Small intestine (tissue), 7 donors: ENCODE measurements at regions not wholly inside any gene's neighbourhood (a gene's known extent, or its start where the extent isn't known, plus 50 kb on each side); places are given as distances from the start of the nearest gene placed in this dataset.

Experiments
- DNase-seq, 2 donors: peaks; one replicate each; pipeline versions ENCODE4 v3.0.0 to v3.0.0-alpha.2; 2013
- FAIRE-seq: peaks from 2 replicates; lab custom pipeline; 2012; peaks lifted over from hg19 to GRCh38; lab: Jason Lieb, UNC
- H3K27ac ChIP-seq, 3 donors: one replicate each; pipeline ENCODE4 v1.5.1; 2013; ENCODE audit warnings: low read length in 2 of 3, mild to moderate bottlenecking in 2 of 3, control low read depth in 1 of 3, inconsistent platforms in 1 of 3, low read depth in 1 of 3, moderate library complexity in 1 of 3
- H3K27me3 ChIP-seq, 3 donors: one replicate each; pipeline ENCODE4 v1.6.1; 2013; ENCODE audit warnings: low read length in 3 of 3, inconsistent platforms in 1 of 3; ENCODE audit not compliant: control insufficient read depth in 3 of 3, insufficient read depth in 3 of 3
- H3K36me3 ChIP-seq, 3 donors: one replicate each; pipeline ENCODE4 v1.6.1; 2013; ENCODE audit warnings: low read length in 3 of 3, inconsistent platforms in 1 of 3, low read depth in 1 of 3, mild to moderate bottlenecking in 1 of 3, moderate library complexity in 1 of 3; ENCODE audit not compliant: control insufficient read depth in 3 of 3, insufficient read depth in 2 of 3
- H3K4me1 ChIP-seq, 3 donors: one replicate each; pipeline ENCODE4 v1.6.1; 2013; ENCODE audit warnings: low read length in 2 of 3, inconsistent platforms in 1 of 3, low read depth in 1 of 3, mild to moderate bottlenecking in 1 of 3, moderate library complexity in 1 of 3; ENCODE audit not compliant: control insufficient read depth in 3 of 3, insufficient read depth in 2 of 3
- H3K4me3 ChIP-seq, 3 donors: one replicate each; pipeline ENCODE4 v1.5.1; 2013; ENCODE audit warnings: low read length in 3 of 3, control low read depth in 1 of 3, inconsistent platforms in 1 of 3, low read depth in 1 of 3, mild to moderate bottlenecking in 1 of 3, moderate library complexity in 1 of 3
- H3K9me3 ChIP-seq, 2 donors: one replicate each; pipeline ENCODE4 v1.6.1; 2013; ENCODE audit warnings: low read depth in 1 of 2, low read length in 1 of 2; ENCODE audit not compliant: control insufficient read depth in 2 of 2, insufficient read depth in 1 of 2
- WGBS, 3 donors: extraction: QIAGEN DNeasy Blood & Tissue Kit; methylation state at CpG; one replicate each; pipeline ENCODE4 v1.1.7; 2013; 5-methylcytosine and 5-hydroxymethylcytosine counted together
- donor health status: healthy with polysubstance abuse.
- donor health status: control.
- donor health status: control.
- donor health status: Bipolar disorder and iron deficiency.
- donor health status: healthy.

DNA sequence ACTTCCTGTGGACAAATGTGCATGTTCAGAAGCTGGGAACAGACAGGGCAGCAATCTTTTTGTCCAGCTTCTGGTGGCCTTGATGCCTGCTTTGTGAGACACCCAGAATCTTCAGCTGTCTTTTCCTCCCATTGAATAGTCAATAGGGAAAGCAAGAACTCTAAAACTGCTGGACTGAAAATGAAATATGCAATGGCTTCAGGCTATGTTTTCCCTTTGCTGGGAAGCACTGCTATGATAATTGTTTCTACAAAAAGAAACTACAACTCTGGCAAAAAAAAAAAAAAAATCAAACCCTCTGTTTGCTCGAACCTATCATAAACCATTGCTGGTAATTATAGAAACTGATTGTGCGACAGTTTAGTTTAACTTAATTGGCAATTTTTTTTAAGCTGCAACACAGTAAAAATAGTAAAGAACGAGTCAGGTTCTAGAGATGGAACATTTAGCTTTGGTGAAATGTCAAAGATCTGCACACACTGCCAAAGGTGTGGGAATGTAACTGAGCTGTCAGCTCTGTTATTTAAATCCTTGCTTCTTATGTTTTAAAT, 79.1 kb upstream of the NEUROD6 start:
- FAIRE-seq, result no peak
- WGBS, 3 donors, result 64 to 77% (median 73%) methylated on average over 3 of the region's 3 CpGs

GRCh38 chr7:31420948-31421347, 80.4 kb upstream of the NEUROD6 start:
- no peak overlapping the region for H3K27ac ChIP-seq
- no peaks in the 10 kb centered on the region for H3K36me3 ChIP-seq
- no peaks in the 10 kb centered on the region for H3K4me1 ChIP-seq
- no peak overlapping the region for H3K4me3 ChIP-seq
- no peak for DNase-seq
- 83 to 93% (median 83%) methylated on average over 1 of the region's 1 CpG for WGBS, 3 donors
- H3K9me3 ChIP-seq, result no peaks in the 10 kb centered on the region
- no peaks in the 10 kb centered on the region for H3K27me3 ChIP-seq
- no peak for FAIRE-seq

More for the DNA sequence above, 79.1 kb upstream of the NEUROD6 start:
- H3K27ac ChIP-seq, result no peak overlapping the region
- no peaks in the 10 kb centered on the region for H3K9me3 ChIP-seq
- no peak for DNase-seq
- H3K4me1 ChIP-seq, result no peaks in the 10 kb centered on the region
- H3K27me3 ChIP-seq, result no peaks in the 10 kb centered on the region
- no peaks in the 10 kb centered on the region for H3K36me3 ChIP-seq
- H3K4me3 ChIP-seq, result no peak overlapping the region

GRCh38 chr7:31421607-31422006, 81.1 kb upstream of the NEUROD6 start:
- FAIRE-seq, result no peak
- WGBS, 3 donors, result 91 to 92% (median 91%) methylated on average over 2 of the region's 2 CpGs
- Histone ChIP-seq H3K4me3 (no peak overlapping the region), H3K4me1 (no peaks in the 10 kb centered on the region), H3K27me3 (no peaks in the 10 kb centered on the region), H3K9me3 (no peaks in the 10 kb centered on the region), H3K36me3 (no peaks in the 10 kb centered on the region), H3K27ac (no peak overlapping the region)
- no peak for DNase-seq

GRCh38 chr7:31423994-31424393, 83.5 kb upstream of the NEUROD6 start:
- Histone ChIP-seq H3K27me3 (no peaks in the 10 kb centered on the region), H3K36me3 (no peaks in the 10 kb centered on the region), H3K4me1 (no peaks in the 10 kb centered on the region), H3K27ac (no peak overlapping the region), H3K4me3 (no peak overlapping the region), H3K9me3 (no peaks in the 10 kb centered on the region)
- FAIRE-seq, result peak; percentile 5
- no peak for DNase-seq

GRCh38 chr7:31432176-31432575, 81.7 kb upstream of the ITPRID1 start:
- no peak for FAIRE-seq

DNA sequence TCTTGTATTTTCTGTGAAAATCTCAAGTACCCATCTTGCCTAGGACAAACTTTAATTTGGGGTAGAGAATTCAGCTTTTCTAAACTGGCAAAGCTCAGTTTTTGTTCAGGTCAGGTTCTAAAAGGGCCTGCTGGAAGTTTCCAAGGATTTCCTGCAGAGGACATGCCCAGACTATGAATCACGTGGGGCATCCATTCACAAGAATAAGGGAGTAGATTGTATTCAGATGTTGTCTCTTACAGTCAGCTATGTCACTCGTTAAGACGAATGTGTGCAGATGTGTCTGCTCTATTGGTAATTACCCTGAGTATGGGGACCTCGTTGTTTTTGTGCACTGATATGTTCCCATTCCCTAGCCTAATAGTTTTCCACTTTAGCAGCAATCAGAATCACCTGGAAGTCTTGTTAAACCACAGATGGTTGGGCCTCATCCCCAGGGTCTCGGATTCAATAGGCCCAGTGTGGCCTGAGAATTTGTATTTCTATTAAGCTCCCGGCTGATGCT, 81.0 kb upstream of the ITPRID1 start:
- Histone ChIP-seq H3K27me3 (no peaks in the 10 kb centered on the region), H3K9me3 (no peaks in the 10 kb centered on the region), H3K4me3 (no peak overlapping the region), H3K4me1 (no peaks in the 10 kb centered on the region), H3K27ac (no peak overlapping the region), H3K36me3 (no peaks in the 10 kb centered on the region)
- 44 to 60% (median 52%) methylated on average over 6 of the region's 6 CpGs for WGBS, 3 donors
- no peak for DNase-seq
- no peak for FAIRE-seq

More at GRCh38 chr7:31432176-31432575, 81.7 kb upstream of the ITPRID1 start:
- Histone ChIP-seq H3K4me1 (no peaks in the 10 kb centered on the region), H3K27me3 (no peaks in the 10 kb centered on the region), H3K4me3 (no peak overlapping the region), H3K9me3 (no peaks in the 10 kb centered on the region), H3K36me3 (no peaks in the 10 kb centered on the region), H3K27ac (no peak overlapping the region)
- DNase-seq, result no peak

DNA sequence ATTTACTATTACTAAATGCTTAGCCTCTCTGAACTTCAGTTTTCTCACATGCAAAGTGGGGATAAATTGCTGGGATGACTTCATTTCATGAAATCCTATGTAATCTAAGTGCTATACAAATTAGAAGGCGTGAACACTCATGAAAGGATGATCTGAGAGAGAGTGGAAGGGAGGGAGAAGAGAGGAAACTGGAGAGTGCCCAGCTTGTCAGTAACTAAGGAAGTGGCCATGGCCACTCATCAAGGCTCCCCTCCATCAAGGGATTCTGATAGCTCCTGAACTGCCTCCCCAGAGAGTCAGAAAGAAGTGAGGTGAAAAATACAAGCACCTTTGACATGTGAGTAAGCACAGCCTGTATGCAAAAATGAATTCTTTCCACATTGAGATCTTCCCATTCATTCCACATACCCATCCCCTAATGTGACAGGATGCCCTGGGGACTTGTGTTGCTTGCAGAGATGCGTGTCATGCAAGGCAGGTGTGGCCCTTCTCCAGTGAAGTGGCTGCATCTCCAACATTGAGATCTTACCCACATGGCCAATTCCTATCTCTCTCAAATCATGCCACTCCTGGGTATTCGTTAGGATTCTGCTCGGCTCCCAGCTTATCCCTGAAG, 76.5 kb upstream of the ITPRID1 start:
- FAIRE-seq (no peak), DNase-seq (no peak)
- Histone ChIP-seq H3K9me3 (no peaks in the 10 kb centered on the region), H3K27me3 (no peaks in the 10 kb centered on the region), H3K36me3 (no peaks in the 10 kb centered on the region), H3K4me1 (no peaks in the 10 kb centered on the region), H3K27ac (no peak overlapping the region), H3K4me3 (no peak overlapping the region)
- 73 to 88% (median 80%) methylated on average over 4 of the region's 4 CpGs for WGBS, 3 donors

DNA sequence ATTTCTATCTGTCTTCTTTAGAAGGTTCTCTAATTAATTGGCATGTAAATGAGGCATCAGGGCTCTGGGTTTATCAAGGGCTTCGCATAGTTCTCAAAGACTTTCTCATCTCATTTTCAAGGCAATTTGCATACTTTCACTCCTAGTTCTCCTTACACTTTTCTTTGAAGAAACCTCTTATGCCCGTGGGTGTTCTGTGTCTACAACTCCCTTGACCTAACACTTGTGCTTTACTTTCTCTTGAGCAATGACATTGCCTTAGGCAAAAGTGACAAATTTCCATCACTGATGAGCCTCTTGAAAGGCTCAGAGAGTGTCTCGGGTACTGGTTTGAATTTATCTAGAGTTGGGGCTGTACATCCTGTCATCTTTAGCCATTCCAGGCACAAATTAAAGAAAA, 74.7 kb upstream of the ITPRID1 start:
- Histone ChIP-seq H3K36me3 (no peaks in the 10 kb centered on the region), H3K4me1 (peaks cover 0 to 2% (median 0%) of the 10 kb centered on the region in 3 donors), H3K9me3 (no peaks in the 10 kb centered on the region), H3K27ac (no peak overlapping the region), H3K4me3 (no peak overlapping the region), H3K27me3 (no peaks in the 10 kb centered on the region)
- FAIRE-seq (no peak), DNase-seq (no peak)
- WGBS, 3 donors, result 69 to 77% (median 70%) methylated on average over 3 of the region's 3 CpGs

- Histone ChIP-seq H3K27me3 (no peaks in the 10 kb centered on the region), H3K4me1 (peaks cover 0 to 2% (median 0%) of the 10 kb centered on the region in 3 donors), H3K36me3 (no peaks in the 10 kb centered on the region), H3K27ac (no peak overlapping the region), H3K9me3 (no peaks in the 10 kb centered on the region), H3K4me3 (no peak overlapping the region)
- FAIRE-seq (no peak), DNase-seq (no peak)
- WGBS, 3 donors, result 77 to 78% (median 77%) methylated on average over 3 of the region's 3 CpGs
These were observed 73.4 kb upstream of the ITPRID1 start for GRCh38 chr7:31440511-31440910.
